BLaER1 treated with 17β-estradiol and CSF1 and Interleukin-3, amounts not matched to agents 10 nM and 100 nM (cell line): ENCODE measurements at regions not wholly inside any gene's neighbourhood (a gene's known extent, or its start where the extent isn't known, plus 50 kb on each side); places are given as distances from the start of the nearest gene placed in this dataset.
A peak's percentile ranks its signal among the peaks of the same experiment; 100 is the strongest.

Source experiments
- H3K27ac ChIP-seq, 11 experiments: shearing (Covaris generic); formaldehyde crosslinking; 2 replicates each; pipeline ENCODE4 v1.8.1; 2022
- H3K27me3 ChIP-seq, 11 experiments: shearing (Covaris generic); formaldehyde crosslinking; 2 replicates each; pipeline ENCODE4 v1.8.1; 2022
- H3K36me3 ChIP-seq, 11 experiments: shearing (Covaris generic); formaldehyde crosslinking; 2 replicates each; pipeline ENCODE4 v1.8.1; 2022
- H3K4me1 ChIP-seq, 10 experiments: shearing (Covaris generic); formaldehyde crosslinking; 2 replicates each; pipeline ENCODE4 v1.8.1; 2022
- H3K4me2 ChIP-seq, 11 experiments: shearing (Covaris generic); formaldehyde crosslinking; 2 replicates each; pipeline ENCODE4 v1.8.1; 2022
- H3K4me3 ChIP-seq, 10 experiments: shearing (Covaris generic); formaldehyde crosslinking; 2 replicates each; pipeline ENCODE4 v1.8.1; 2022
- H3K9ac ChIP-seq, 11 experiments: shearing (Covaris generic); formaldehyde crosslinking; 2 replicates each; pipeline ENCODE4 v1.8.1; 2022
- H3K9me3 ChIP-seq, 11 experiments: shearing (Covaris generic); formaldehyde crosslinking; replicated peaks in 1 of 11; 2 replicates each; pipeline ENCODE4 v1.8.1; 2022
- H4K20me1 ChIP-seq, 11 experiments: shearing (Covaris generic); formaldehyde crosslinking; 2 replicates each; pipeline ENCODE4 v1.8.1; 2022
- Cebpa-rat ChIP-seq, 11 experiments: shearing (Covaris generic); IDR thresholded peaks; 2 replicates each; pipeline ENCODE4 v1.8.1; 2022

DNA sequence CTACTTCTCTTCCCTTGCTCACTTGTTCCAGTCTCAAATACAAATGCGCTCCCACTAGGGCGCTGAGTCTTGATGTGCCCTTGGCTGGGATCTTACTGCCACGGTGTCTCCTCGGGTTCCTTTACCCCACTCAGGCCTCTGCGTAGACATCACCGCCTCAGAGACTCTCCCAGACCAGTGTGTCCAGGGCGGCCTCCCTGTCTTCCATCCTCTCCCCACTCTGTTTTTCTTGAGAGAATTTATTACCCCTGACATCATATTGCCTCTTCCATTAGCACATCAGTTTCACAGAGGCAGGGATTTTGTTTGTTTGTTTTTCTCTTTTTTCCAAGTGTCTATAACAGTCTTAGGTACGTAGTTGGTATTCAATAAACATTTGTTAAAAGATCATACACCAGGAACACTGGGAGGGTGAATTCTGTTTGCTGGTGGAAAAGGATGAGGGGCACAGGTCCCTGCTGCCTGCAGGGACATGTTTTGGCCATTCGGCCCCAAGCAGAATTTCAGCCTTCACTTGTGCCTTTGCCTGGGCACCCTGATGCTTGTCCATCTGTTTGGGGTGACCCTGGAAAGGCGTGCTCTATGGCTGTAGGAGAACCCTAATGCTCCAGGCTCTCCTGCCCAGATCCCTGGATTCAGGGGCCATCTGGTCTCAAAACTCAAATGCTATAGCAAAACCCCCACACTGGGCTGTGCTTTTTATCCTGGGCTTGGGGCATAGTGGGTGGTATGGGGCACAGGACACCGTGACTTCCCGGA is 55.0 kb downstream of the RPL37A start:
- H3K9me3 ChIP-seq: no peaks in the 10 kb centered on the region
- peaks cover 7 to 73% (median 52%) of the 10 kb centered on the region in 11 experiments; a peak in 19 of 22 replicates for H3K27me3 ChIP-seq
- H4K20me1 ChIP-seq: peaks cover 0 to 14% (median 7%) of the 10 kb centered on the region in 11 experiments; a peak in 7 of 22 replicates
- peaks cover 15 to 47% (median 32%) of the 10 kb centered on the region in 10 experiments for H3K4me1 ChIP-seq
- no peak overlapping the region for H3K9ac ChIP-seq
- H3K4me3 ChIP-seq: no peak overlapping the region
- H3K4me2 ChIP-seq: peak overlapping the region in 8 of 11 experiments; percentile 75 to 93 (median 82); a peak in 13 of 22 replicates
- TF ChIP-seq Cebpa-rat (IDR thresholded peaks at IDR 0.05): no peak
- H3K36me3 ChIP-seq: no peaks in the 10 kb centered on the region
- H3K27ac ChIP-seq: no peak overlapping the region

DNA sequence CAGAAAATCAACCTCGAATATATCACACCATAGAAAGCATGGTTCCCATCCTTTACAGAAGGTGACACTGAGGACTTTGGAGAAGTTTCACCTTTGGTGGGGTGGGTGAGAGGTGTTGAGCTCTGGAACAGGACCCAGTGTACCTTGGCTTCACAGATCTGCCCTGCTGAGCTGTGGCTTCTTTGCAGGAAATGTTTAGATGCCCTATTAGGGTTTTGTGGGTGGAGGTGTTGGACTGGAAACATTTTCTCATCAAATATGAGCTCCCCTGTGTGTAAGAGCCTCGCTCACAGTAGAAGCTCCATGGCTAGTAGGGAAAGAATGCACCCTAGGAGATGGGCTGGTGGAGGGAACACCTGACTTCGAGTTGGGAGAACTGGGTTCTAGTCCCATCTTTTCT is 55.6 kb downstream of the RPL37A start:
- H4K20me1 ChIP-seq: peaks cover 0 to 14% (median 7%) of the 10 kb centered on the region in 11 experiments; a peak in 7 of 22 replicates
- H3K9me3 ChIP-seq: 0 out of 22 replicates have a peak, but pooled peaks cover 0 to 4% (median 0%) of the 10 kb centered on the region in 11 experiments
- H3K9ac ChIP-seq: peak overlapping the region in 1 of 11 experiments; percentile 28; a peak in 1 of 22 replicates
- H3K36me3 ChIP-seq: no peaks in the 10 kb centered on the region
- H3K4me1 ChIP-seq: peaks cover 15 to 42% (median 32%) of the 10 kb centered on the region in 10 experiments
- H3K4me3 ChIP-seq: no peak overlapping the region; a peak in 1 of 20 replicates
- H3K27me3 ChIP-seq: peaks cover 3 to 73% (median 46%) of the 10 kb centered on the region in 11 experiments; a peak in 19 of 22 replicates
- peak overlapping the region in 2 of 11 experiments; percentile 4 to 23; a peak in 2 of 22 replicates for H3K27ac ChIP-seq
- H3K4me2 ChIP-seq: peak overlapping the region; percentile 69 to 93 (median 78); a peak in 20 of 22 replicates
- no peak for TF ChIP-seq Cebpa-rat (IDR thresholded peaks at IDR 0.05)

DNA sequence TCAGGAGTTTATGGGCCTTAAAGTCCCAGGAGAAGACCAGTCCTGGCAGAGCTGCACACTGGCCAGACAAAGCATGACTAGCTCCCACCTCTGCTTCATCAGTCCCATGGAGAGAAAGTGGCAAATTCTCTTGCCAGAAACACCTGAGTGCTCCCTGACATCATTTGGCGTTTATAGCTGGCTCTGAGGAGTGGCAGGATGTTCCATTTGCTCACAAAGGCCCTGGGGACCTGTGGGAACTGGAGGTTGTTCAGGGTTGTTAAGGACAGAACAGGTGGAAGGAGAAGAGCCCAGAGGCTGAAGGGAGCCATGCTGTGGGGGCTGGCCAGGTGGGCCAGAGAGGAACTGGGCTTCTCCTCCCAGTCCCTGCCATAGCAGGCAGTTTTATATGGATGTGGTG is 56.1 kb downstream of the RPL37A start:
- H4K20me1 ChIP-seq: peaks cover 0 to 14% (median 7%) of the 10 kb centered on the region in 11 experiments; a peak in 7 of 22 replicates
- H3K9me3 ChIP-seq: 0 out of 22 replicates have a peak, but pooled peaks cover 0 to 5% (median 0%) of the 10 kb centered on the region in 11 experiments
- H3K36me3 ChIP-seq: no peaks in the 10 kb centered on the region
- no peak overlapping the region; a peak in 1 of 20 replicates for H3K4me3 ChIP-seq
- peak overlapping the region in 5 of 11 experiments; percentile 4 to 41 (median 20); a peak in 5 of 22 replicates for H3K27ac ChIP-seq
- H3K4me1 ChIP-seq: peaks cover 15 to 42% (median 32%) of the 10 kb centered on the region in 10 experiments
- peaks cover 3 to 69% (median 42%) of the 10 kb centered on the region in 11 experiments; a peak in 19 of 22 replicates for H3K27me3 ChIP-seq
- peak overlapping the region in 5 of 11 experiments; percentile 3 to 35 (median 12); a peak in 1 of 22 replicates for H3K9ac ChIP-seq
- TF ChIP-seq Cebpa-rat (IDR thresholded peaks at IDR 0.05): no peak
- peak overlapping the region; percentile 69 to 93 (median 78) for H3K4me2 ChIP-seq

DNA sequence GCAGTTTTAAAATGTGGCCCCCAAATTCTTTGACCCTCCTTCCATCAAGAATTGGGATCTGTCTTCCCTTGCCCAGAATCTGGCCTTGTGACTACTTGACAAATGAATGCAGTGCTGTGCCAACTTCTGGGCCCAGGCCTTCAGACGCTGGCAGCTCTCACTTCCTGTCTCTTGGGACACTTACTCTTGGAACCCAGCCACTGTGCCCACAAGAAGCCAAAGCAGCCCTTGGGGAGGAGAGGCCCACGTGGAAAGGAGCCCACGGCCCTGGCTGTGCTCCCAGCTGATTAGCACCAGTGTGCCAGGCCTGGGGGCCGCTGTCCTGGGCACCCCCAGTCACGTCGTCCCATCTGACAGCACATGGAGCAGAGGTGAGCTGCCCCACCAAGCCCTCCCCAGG is 56.6 kb downstream of the RPL37A start:
- H3K4me1 ChIP-seq: peaks cover 15 to 42% (median 32%) of the 10 kb centered on the region in 10 experiments
- H3K27ac ChIP-seq: peak overlapping the region in 5 of 11 experiments; percentile 4 to 41 (median 20); a peak in 5 of 22 replicates
- no peaks in the 10 kb centered on the region for H3K36me3 ChIP-seq
- peak overlapping the region; percentile 69 to 93 (median 78) for H3K4me2 ChIP-seq
- peaks cover 3 to 64% (median 39%) of the 10 kb centered on the region in 11 experiments; a peak in 19 of 22 replicates for H3K27me3 ChIP-seq
- peaks cover 0 to 14% (median 7%) of the 10 kb centered on the region in 11 experiments; a peak in 7 of 22 replicates for H4K20me1 ChIP-seq
- no peak overlapping the region for H3K4me3 ChIP-seq
- TF ChIP-seq Cebpa-rat (IDR thresholded peaks at IDR 0.05): no peak
- peak overlapping the region in 4 of 11 experiments; percentile 7 to 35 (median 20); a peak in 2 of 22 replicates for H3K9ac ChIP-seq
- H3K9me3 ChIP-seq: 0 out of 22 replicates have a peak, but pooled peaks cover 0 to 5% (median 0%) of the 10 kb centered on the region in 11 experiments

DNA sequence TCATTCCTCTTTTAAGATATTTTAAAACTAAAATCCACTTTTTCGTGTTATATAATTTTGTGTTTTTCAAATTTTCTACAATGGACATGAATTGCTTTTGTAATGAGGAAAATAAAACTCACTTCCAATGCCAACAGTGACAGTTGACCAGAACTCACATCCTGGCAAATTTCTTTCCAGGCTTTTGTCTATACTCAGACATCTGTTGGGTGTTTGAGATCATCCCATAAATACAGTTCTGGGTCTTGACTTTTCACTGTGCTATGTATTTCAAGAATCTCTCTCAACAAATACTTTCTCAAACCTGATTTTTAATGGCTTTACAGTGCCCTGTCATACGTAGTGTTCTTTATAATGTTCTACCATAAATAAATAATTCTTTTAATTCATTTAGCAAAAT is 57.6 kb downstream of the RPL37A start:
- Histone ChIP-seq H3K4me2 (peak overlapping the region in 8 of 11 experiments; percentile 75 to 93 (median 82); a peak in 14 of 22 replicates), H3K27me3 (peaks cover 3 to 55% (median 36%) of the 10 kb centered on the region in 11 experiments; a peak in 18 of 22 replicates), H3K36me3 (no peaks in the 10 kb centered on the region), H4K20me1 (peaks cover 0 to 14% (median 7%) of the 10 kb centered on the region in 11 experiments; a peak in 7 of 22 replicates), H3K27ac (no peak overlapping the region), H3K9ac (no peak overlapping the region), H3K4me3 (no peak overlapping the region), H3K4me1 (peaks cover 15 to 42% (median 32%) of the 10 kb centered on the region in 10 experiments), H3K9me3 (0 out of 22 replicates have a peak, but pooled peaks cover 0 to 5% (median 0%) of the 10 kb centered on the region in 11 experiments)
- TF ChIP-seq Cebpa-rat (IDR thresholded peaks at IDR 0.05): no peak

DNA sequence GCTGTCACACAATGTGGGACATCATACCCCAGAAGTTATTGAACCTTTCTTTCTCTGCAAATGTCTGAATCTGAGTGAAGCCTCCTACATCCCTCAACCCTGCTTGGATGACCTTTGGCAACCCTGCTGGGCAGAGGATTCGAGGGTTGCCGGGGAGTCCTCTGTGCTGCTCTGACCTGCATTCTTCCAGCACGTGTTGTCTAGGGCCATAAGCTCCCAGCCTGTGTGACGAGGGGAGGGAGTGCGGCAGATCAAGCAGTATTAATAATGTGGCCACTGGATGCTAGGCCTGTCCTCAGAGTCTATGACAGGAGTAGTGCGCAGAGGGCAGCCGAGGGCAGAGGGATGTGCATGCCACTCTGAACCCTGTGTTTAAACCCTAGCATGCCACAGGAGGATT is 58.8 kb downstream of the RPL37A start:
- peaks cover 0 to 14% (median 7%) of the 10 kb centered on the region in 11 experiments; a peak in 7 of 22 replicates for H4K20me1 ChIP-seq
- H3K9me3 ChIP-seq: 0 out of 22 replicates have a peak, but pooled peaks cover 0 to 5% (median 0%) of the 10 kb centered on the region in 11 experiments
- H3K9ac ChIP-seq: no peak overlapping the region
- no peak overlapping the region for H3K4me3 ChIP-seq
- peak overlapping the region in 8 of 11 experiments; percentile 5 to 65 (median 56); a peak in 14 of 22 replicates for H3K4me2 ChIP-seq
- peaks cover 15 to 42% (median 32%) of the 10 kb centered on the region in 10 experiments for H3K4me1 ChIP-seq
- no peak overlapping the region for H3K27ac ChIP-seq
- peaks cover 0 to 43% (median 30%) of the 10 kb centered on the region in 11 experiments; a peak in 18 of 22 replicates for H3K27me3 ChIP-seq
- no peak for TF ChIP-seq Cebpa-rat (IDR thresholded peaks at IDR 0.05)
- no peaks in the 10 kb centered on the region for H3K36me3 ChIP-seq

DNA sequence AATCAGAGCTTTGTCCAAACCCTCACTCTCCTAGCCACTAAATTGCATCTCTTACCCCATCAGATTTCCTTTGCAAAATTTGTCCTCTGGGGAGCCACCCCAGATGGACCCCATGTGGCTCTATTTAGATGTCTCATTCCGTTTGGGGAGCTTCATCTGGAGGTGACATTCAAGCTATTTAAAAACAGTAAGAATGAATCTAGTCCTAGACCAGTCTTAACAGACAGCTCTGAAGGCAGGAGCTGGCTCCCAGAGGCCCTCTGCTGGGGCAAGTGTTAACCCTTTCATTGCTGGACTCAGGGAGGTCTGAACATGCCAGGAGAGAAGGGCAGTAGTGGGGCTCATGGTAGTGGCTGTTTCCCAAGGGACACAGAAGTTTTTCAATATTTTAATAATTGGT is 59.2 kb downstream of the RPL37A start:
- Histone ChIP-seq H3K9ac (no peak overlapping the region), H3K27ac (no peak overlapping the region), H3K4me3 (no peak overlapping the region), H3K4me2 (peak overlapping the region in 8 of 11 experiments; percentile 5 to 65 (median 56); a peak in 15 of 22 replicates), H4K20me1 (peaks cover 0 to 14% (median 7%) of the 10 kb centered on the region in 11 experiments; a peak in 7 of 22 replicates), H3K9me3 (0 out of 22 replicates have a peak, but pooled peaks cover 0 to 5% (median 0%) of the 10 kb centered on the region in 11 experiments), H3K36me3 (no peaks in the 10 kb centered on the region), H3K4me1 (peaks cover 15 to 42% (median 32%) of the 10 kb centered on the region in 10 experiments), H3K27me3 (peaks cover 0 to 39% (median 26%) of the 10 kb centered on the region in 11 experiments; a peak in 18 of 22 replicates)
- TF ChIP-seq Cebpa-rat (IDR thresholded peaks at IDR 0.05): no peak

DNA sequence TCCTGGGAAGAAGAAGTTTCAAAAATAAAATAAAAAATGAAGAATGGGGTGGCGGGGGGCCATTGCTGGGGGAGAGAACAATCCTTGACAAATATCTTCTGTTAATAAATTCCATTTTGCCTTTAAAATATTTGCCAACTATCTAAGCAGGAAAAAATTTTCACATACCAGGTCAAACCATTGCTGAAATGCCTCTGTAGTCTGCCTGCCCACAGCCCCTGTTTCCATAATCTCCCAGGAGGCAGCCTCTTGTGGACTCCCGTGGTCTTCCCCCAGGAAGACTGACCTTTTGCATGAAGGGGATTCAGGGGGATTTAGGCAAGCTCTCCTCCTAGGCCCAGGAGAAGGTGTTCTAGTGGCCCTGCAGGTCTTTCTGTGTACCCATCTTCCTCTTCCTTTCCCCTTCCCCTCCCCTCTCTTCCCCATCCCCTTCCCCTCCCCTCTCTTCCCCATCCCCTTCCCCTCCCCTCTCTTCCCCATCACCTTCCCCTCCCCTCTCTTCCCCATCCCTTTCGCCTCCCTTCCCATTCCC is 61.0 kb downstream of the RPL37A start:
- Histone ChIP-seq H4K20me1 (peaks cover 0 to 11% (median 3%) of the 10 kb centered on the region in 11 experiments; a peak in 7 of 22 replicates), H3K4me1 (peaks cover 12 to 31% (median 24%) of the 10 kb centered on the region in 10 experiments), H3K27me3 (peaks cover 0 to 21% (median 10%) of the 10 kb centered on the region in 11 experiments; a peak in 7 of 22 replicates), H3K4me2 (no peak overlapping the region), H3K27ac (no peak overlapping the region), H3K36me3 (no peaks in the 10 kb centered on the region), H3K4me3 (no peak overlapping the region), H3K9me3 (peaks cover 0 to 5% (median 0%) of the 10 kb centered on the region in 11 experiments; a peak in 3 of 22 replicates), H3K9ac (no peak overlapping the region)
- no peak for TF ChIP-seq Cebpa-rat (IDR thresholded peaks at IDR 0.05)
